GM21528 (cell line): ENCODE measurements at regions not wholly inside any gene's neighbourhood (a gene's known extent, or its start where the extent isn't known, plus 50 kb on each side); places are given as distances from the start of the nearest gene placed in this dataset.
A peak's percentile ranks its signal among the peaks of the same experiment; 100 is the strongest.
"Not testable (repeated sequence)": the region's sequence is repeated elsewhere in the genome, so short reads cannot be mapped to it uniquely, and the experiment has no call there.

Source experiments
- ATAC-seq: cut with Tn5 transposase; IDR thresholded peaks from one replicate; pipeline ENCODE4 v1.9.1; 2021; ENCODE audit warnings: mild to moderate bottlenecking, moderate library complexity; ENCODE audit not compliant: unreplicated experiment, low FRiP score

GRCh38 chr5:131107128-131107527 lies 57.9 kb downstream of the HINT1 start:
- ATAC-seq, result no peak

GRCh38 chr5:131104169-131104808 lies 60.8 kb downstream of the HINT1 start:
- no peak for ATAC-seq

GRCh38 chr5:131096774-131097710 lies 68.0 kb downstream of the HINT1 start:
- no peak for ATAC-seq

- not testable (repeated sequence) for ATAC-seq
Observed at GRCh38 chr5:131095561-131095960, 69.5 kb downstream of the HINT1 start.

DNA sequence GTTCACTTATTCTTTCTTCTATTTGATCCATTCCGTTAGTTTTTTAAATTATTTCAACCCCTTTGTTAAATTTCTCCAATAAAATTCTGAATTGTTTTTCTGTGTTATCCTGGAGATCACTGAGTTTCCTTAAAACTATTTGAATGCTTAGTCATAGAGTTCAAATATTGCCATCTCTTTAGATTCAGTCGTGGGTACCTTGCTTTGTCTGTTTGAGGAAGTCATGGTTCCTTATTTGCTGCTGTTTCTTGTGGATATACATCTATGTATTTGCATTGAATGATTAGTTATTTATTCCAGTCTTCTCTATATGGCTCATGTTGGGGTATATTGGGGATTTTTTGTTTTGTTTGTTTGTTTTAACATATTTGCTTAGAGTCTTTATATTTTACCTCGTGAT lies 80.6 kb downstream of the HINT1 start:
- ATAC-seq, result no peak

- ATAC-seq, result no peak
Observed at GRCh38 chr5:131081913-131082488, 83.1 kb downstream of the HINT1 start.

GRCh38 chr5:131081374-131081773 lies 83.7 kb downstream of the HINT1 start:
- ATAC-seq, result no peak

DNA sequence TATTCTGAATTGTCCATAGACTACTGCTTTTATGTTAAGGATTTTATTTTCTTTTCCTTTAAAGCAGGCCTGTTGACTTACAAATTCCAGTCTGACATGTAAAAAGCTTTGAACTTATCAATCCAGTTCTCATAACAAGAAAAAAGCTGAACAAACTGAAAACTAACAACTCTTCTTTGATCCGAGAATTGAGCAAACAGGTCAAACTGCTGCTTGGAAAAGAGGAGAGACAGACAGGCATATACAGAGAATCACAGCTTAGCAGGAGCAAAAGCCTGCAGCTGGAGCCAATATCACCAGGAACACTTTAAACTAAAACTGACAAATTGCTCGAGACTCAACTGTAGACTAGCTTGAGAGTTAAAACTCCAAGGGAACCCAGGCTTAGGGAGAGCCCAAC lies 85.8 kb downstream of the HINT1 start:
- no peak for ATAC-seq

- ATAC-seq, result peak; percentile 97
Observed at GRCh38 chr5:131068893-131069643, 96.0 kb downstream of the HINT1 start.

DNA sequence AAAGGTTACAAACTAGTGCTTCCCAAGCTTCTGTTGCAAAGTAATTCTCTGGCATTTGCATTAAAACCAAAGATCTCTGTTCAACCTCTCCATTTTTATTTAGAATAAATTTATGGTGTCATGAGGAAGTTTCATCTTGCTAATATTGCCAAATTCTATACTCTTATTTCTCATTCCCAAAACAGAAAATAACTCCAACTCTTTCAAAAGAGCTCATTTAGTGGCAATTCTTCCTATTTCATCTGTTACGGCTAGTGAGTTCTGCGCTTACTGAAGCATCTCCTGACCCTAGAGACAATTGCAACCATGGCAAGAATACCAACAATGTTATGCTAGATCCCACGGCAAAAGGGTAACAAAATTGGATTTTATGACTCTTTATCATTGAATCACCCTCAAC lies 97.0 kb downstream of the HINT1 start:
- ATAC-seq, result no peak

DNA sequence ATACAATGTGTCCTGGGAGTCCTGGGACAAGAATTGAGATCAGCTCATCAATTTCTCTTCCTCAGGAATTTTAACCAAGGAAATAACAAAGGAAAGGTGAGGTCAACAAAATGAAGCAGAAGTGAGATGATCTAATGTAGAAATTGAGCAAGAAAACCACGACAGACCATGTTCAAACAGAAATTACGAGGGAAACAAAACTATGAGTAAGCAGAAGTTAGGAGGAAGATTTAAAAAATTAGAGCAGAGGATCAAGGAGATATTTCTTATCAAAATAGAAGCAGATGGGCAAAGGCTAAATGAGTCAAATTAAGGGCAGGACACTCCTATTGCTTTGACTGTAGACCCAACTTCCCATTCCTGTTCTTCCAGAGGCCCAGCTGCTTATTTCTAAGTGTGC lies 97.4 kb downstream of the HINT1 start:
- ATAC-seq, result no peak

GRCh38 chr5:131064669-131065371 lies 100.2 kb downstream of the HINT1 start:
- ATAC-seq, result no peak

GRCh38 chr5:131042021-131042789 lies 122.9 kb downstream of the HINT1 start:
- ATAC-seq, result no peak

DNA sequence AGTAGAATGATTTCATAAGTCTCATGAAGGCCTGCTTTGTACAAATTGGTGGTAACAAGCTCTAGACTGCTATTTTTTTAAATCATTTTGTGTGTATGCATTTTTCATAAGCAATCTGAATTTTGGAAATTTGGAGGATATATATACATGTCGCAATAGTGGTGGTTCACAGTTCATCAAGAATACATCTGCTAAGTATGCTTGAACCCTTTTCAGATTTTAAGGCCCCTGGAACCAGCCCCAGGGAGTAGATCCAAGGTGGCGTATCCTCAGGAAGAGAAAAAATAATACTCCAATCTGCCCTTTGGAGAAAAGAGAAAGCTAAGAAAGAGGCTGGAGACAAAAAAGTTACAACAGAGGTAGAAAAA lies 141.6 kb downstream of the HINT1 start:
- no peak for ATAC-seq

DNA sequence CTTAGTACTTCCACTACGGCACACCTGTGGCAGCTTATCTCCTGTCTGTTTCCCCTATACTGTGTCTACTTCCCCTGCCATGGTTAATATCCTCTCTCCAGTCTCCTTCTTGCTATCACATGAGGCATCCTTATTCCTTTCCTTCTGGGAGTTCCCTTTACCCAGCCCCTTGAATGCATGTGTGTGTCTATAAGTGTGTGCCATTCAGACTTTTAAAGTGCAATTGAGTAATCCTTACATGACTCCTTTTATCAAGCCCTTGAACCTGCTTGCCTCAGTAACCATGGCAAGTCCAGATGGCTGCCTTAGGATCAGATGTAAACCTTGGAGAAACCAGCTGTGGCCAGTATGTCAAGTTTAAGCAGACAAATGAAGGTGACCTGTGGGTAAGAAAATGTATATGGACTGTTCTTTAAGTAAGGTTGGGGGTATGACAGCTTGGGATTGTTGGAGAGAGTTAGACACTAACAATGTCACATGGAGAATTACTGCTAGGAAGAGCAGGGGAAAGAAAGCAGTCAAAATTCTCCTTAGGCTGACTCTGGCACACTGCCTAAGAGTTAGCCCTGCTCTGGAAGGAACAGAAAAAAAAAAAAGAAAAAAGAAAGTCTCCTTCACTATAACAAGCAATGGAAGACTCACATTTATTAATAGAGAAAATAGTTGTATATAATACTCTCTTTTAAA lies 142.1 kb downstream of the HINT1 start:
- no peak for ATAC-seq

DNA sequence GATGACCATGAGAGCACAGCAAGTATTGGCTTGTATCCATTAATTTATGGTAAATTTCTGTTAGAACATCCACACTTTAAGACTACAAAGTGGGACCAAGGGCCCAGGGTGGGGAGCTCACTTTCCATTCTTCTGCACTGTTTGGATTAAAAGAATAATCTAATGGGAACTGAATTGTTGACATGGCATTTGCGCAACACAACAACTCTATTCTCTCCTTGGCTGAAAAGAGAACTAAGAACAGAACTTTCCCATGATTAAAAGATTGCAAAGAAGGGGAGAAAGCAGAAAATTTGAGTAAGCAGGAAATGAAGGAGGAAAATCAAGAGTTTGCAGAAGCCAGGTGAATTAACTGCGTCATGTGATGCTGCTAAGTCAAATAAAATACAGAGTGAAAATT lies 143.4 kb downstream of the HINT1 start:
- no peak for ATAC-seq

DNA sequence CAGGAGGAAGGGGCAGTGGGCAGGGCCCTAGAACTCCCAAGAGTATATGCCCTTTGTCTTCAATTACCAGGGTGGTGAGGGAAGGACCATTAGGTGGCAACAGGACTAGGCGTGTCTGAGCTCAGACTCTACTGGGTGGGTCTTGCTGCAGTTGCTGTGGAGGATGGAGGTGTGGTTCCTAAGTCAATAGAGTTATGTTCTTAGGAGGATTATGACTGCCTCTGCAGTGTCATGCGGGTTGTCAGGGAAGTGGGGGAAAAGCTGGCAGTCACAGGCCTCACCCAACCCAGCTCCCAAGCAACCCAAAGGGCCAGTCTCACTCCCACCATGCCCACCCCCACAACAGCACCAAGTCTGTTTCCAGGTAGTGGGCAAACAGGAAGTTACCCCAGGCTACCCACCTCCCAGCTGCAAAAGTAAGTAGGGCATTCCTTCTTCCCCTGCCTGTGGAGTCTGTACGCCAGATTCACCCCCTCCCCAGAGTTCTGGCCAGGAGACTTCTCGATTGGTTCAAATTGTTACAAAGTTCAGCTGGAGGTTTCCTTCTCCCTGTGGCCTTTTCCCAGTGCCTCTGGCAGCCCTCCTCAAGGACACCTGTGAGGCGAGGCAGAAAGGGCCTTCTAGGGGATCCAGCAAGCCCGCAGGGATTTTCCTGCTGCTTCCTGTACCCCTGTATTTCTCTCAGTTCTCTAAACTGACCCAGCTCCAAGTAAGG lies 145.3 kb downstream of the HINT1 start:
- no peak for ATAC-seq

GRCh38 chr5:131019111-131019510 lies 145.9 kb downstream of the HINT1 start:
- no peak for ATAC-seq
